ENCODE measurements at regions not wholly inside any gene's neighbourhood (a gene's known extent, or its start where the extent isn't known, plus 50 kb on each side); places are given as distances from the start of the nearest gene placed in this dataset.
"Not testable (repeated sequence)": the region's sequence is repeated elsewhere in the genome, so short reads cannot be mapped to it uniquely, and the experiment has no call there.

- no peak overlapping the region for H3K4me3 ChIP-seq
- H3K27ac ChIP-seq: no peak overlapping the region
- TF ChIP-seq POLR2A (IDR thresholded peaks at IDR 0.05) (no peak), CTCF (IDR thresholded peaks at IDR 0.05) (no peak)
- no peaks in the 10 kb centered on the region for H3K9me3 ChIP-seq
- H3K27me3 ChIP-seq: no peaks in the 10 kb centered on the region
- no peak for DNase-seq
- no peaks in the 10 kb centered on the region for H3K36me3 ChIP-seq
- no peaks in the 10 kb centered on the region for H3K4me1 ChIP-seq
Measured at GRCh38 chr18:14949800-14950664, 202.1 kb downstream of the ANKRD30B start.

- H3K4me3 ChIP-seq, H3K4me1 ChIP-seq, H3K27ac ChIP-seq, DNase-seq, H3K27me3 ChIP-seq, H3K9me3 ChIP-seq, H3K36me3 ChIP-seq: not testable (repeated sequence)
Measured at GRCh38 chr18:14952444-14953077, 204.6 kb downstream of the ANKRD30B start.

GRCh38 chr18:14958701-14959100 is 210.7 kb downstream of the ANKRD30B start:
- Histone ChIP-seq H3K27ac (no peak overlapping the region), H3K27me3 (no peaks in the 10 kb centered on the region), H3K36me3 (no peaks in the 10 kb centered on the region), H3K4me3 (no peak overlapping the region), H3K4me1 (no peaks in the 10 kb centered on the region), H3K9me3 (no peaks in the 10 kb centered on the region)
- TF ChIP-seq CTCF (IDR thresholded peaks at IDR 0.05) (no peak), POLR2A (IDR thresholded peaks at IDR 0.05) (no peak)
- DNase-seq: no peak

- no peak for TF ChIP-seq POLR2A (IDR thresholded peaks at IDR 0.05)
- no peak for TF ChIP-seq CTCF (IDR thresholded peaks at IDR 0.05)
- Histone ChIP-seq H3K4me3 (no peak overlapping the region), H3K36me3 (no peaks in the 10 kb centered on the region), H3K27ac (no peak overlapping the region), H3K9me3 (no peaks in the 10 kb centered on the region), H3K4me1 (no peaks in the 10 kb centered on the region), H3K27me3 (no peaks in the 10 kb centered on the region)
- DNase-seq: no peak
Measured at GRCh38 chr18:14959550-14959949, 211.6 kb downstream of the ANKRD30B start.

- no peak for DNase-seq
- Histone ChIP-seq H3K4me1 (no peaks in the 10 kb centered on the region), H3K27ac (no peak overlapping the region), H3K36me3 (no peaks in the 10 kb centered on the region), H3K27me3 (no peaks in the 10 kb centered on the region), H3K4me3 (no peak overlapping the region), H3K9me3 (no peaks in the 10 kb centered on the region)
- TF ChIP-seq POLR2A (IDR thresholded peaks at IDR 0.05) (no peak), CTCF (IDR thresholded peaks at IDR 0.05) (no peak)
Measured at GRCh38 chr18:14961991-14962390, 214.0 kb downstream of the ANKRD30B start.

GRCh38 chr18:14962626-14963025 is 214.7 kb downstream of the ANKRD30B start:
- DNase-seq: no peak
- Histone ChIP-seq H3K27ac (no peak overlapping the region), H3K27me3 (no peaks in the 10 kb centered on the region), H3K36me3 (no peaks in the 10 kb centered on the region), H3K4me1 (no peaks in the 10 kb centered on the region), H3K4me3 (no peak overlapping the region), H3K9me3 (no peaks in the 10 kb centered on the region)
- TF ChIP-seq CTCF (IDR thresholded peaks at IDR 0.05) (no peak), POLR2A (IDR thresholded peaks at IDR 0.05) (no peak)

Data from Peyer's patch (tissue), 4 donors.